Lower leg skin (tissue), 4 donors: ENCODE measurements at regions not wholly inside any gene's neighbourhood (a gene's known extent, or its start where the extent isn't known, plus 50 kb on each side); places are given as distances from the start of the nearest gene placed in this dataset.
A peak's percentile ranks its signal among the peaks of the same experiment; 100 is the strongest.

ENCODE experiments used
- DNase-seq, 2 donors: peaks; one replicate each; pipeline ENCODE4 v3.0.0-alpha.2; 2019; ENCODE audit warnings: low spot score in 2 of 2
- H3K4me3 ChIP-seq: fragments of 200-600 bp; sonication (generic); 2 replicates; pipeline ENCODE4 v1.5.1; 2017; ENCODE audit warnings: mild to moderate bottlenecking, low read depth; ENCODE audit not compliant: poor library complexity, severe bottlenecking
- CTCF ChIP-seq, 3 donors: fragments of 450-650 bp; IDR thresholded peaks; one replicate each; pipeline ENCODE4 v1.5.1; 2016; ENCODE audit warnings: antibody characterized with exemption in 3 of 3, mild to moderate bottlenecking in 3 of 3, moderate library complexity in 2 of 3
- POLR2A ChIP-seq, 2 donors: fragments of 450-650 bp; IDR thresholded peaks; one replicate each; pipeline ENCODE4 v1.6.1; 2016 to 2017; ENCODE audit warnings: antibody characterized with exemption in 2 of 2, mild to moderate bottlenecking in 1 of 2, moderate library complexity in 1 of 2
- WGBS, 2 donors: methylation state at CpG; one replicate each; pipeline ENCODE4 v1.1.5; 2018; 5-methylcytosine and 5-hydroxymethylcytosine counted together
- intact Hi-C: fragments of 100-400 bp; cut with DNase I; formaldehyde crosslinking; loops from one replicate; pipeline ENCODE4 v1.15.0; 2023; ENCODE audit warnings: low total_unique reads

- 88 to 89% methylated on average over 7 of the region's 7 CpGs for WGBS, 2 donors
- intact Hi-C loops, result no loop called here
Measured at GRCh38 chr10:130866857-130867256, 444.7 kb downstream of the TCERG1L start.

GRCh38 chr10:130867446-130868194, 443.9 kb downstream of the TCERG1L start:
- intact Hi-C loops, result no loop called here
- no peak overlapping the region for H3K4me3 ChIP-seq
- 60 to 81% methylated on average over 10 of the region's 10 CpGs for WGBS, 2 donors
- TF ChIP-seq POLR2A (IDR thresholded peaks at IDR 0.05), result no peak
- TF ChIP-seq CTCF (IDR thresholded peaks at IDR 0.05), result no peak
- peak in 1 of 2 donors; percentile 82 for DNase-seq

More at GRCh38 chr10:130866857-130867256, 444.7 kb downstream of the TCERG1L start:
- TF ChIP-seq POLR2A (IDR thresholded peaks at IDR 0.05) (no peak), CTCF (IDR thresholded peaks at IDR 0.05) (no peak)
- H3K4me3 ChIP-seq, result no peak overlapping the region
- DNase-seq, result no peak

GRCh38 chr10:130869179-130869841, 442.2 kb downstream of the TCERG1L start:
- no peak for TF ChIP-seq POLR2A (IDR thresholded peaks at IDR 0.05)
- no peak for TF ChIP-seq CTCF (IDR thresholded peaks at IDR 0.05)
- DNase-seq, result peak in 1 of 2 donors; percentile 57

GRCh38 chr10:130871406-130871805, 440.1 kb downstream of the TCERG1L start:
- intact Hi-C loops, result no loop called here
- no peak for TF ChIP-seq POLR2A (IDR thresholded peaks at IDR 0.05)
- TF ChIP-seq CTCF (IDR thresholded peaks at IDR 0.05), result no peak
- no peak overlapping the region for H3K4me3 ChIP-seq
- 0 to 42% methylated on average over 1 of the region's 1 CpG for WGBS, 2 donors
- DNase-seq, result peak in 1 of 2 donors; percentile 76

More at GRCh38 chr10:130869179-130869841, 442.2 kb downstream of the TCERG1L start:
- no peak overlapping the region for H3K4me3 ChIP-seq
- 63 to 66% methylated on average over 11 of the region's 11 CpGs for WGBS, 2 donors
- intact Hi-C loops, result no loop called here

- no peak for TF ChIP-seq POLR2A (IDR thresholded peaks at IDR 0.05)
- no peak for TF ChIP-seq CTCF (IDR thresholded peaks at IDR 0.05)
- 92 to 100% methylated on average over 1 of the region's 1 CpG for WGBS, 2 donors
- peak in 1 of 2 donors; percentile 79 for DNase-seq
- intact Hi-C loops, result no loop called here
- no peak overlapping the region for H3K4me3 ChIP-seq
Measured at GRCh38 chr10:130873636-130874035, 437.9 kb downstream of the TCERG1L start.
